T-cell (primary cell): ENCODE measurements at regions not wholly inside any gene's neighbourhood (a gene's known extent, or its start where the extent isn't known, plus 50 kb on each side); places are given as distances from the start of the nearest gene placed in this dataset.

Experiments
- ATAC-seq, 4 experiments: fragments of 200-7000 bp in 3 of 4; fragments of 150-1000 bp in 1 of 4; cut with Tn5 transposase; replicated peaks in 1 of 4; 1 replicate in 3 of 4; 2 replicates in 1 of 4; pipeline ENCODE4 v1.10.0; 2021; ENCODE audit warnings: moderate library complexity in 3 of 4, mild to moderate bottlenecking in 2 of 4, moderate number of reproducible peaks in 1 of 4
- CTCF ChIA-PET, 2 donors: fragments of 300-600 bp; sonication (Branson Sonifier 250); formaldehyde crosslinking; loops; one replicate each; lab custom pipeline; 2022; ENCODE audit warnings: antibody characterized with exemption in 2 of 2; lab: Charles Lee
- POLR2A ChIA-PET, 2 donors: fragments of 300-600 bp; sonication (Branson Sonifier 250); formaldehyde crosslinking; loops; one replicate each; lab custom pipeline; 2022; ENCODE audit warnings: antibody characterized with exemption in 2 of 2; lab: Charles Lee
- DNase-seq, 35 experiments: peaks; one replicate each; pipeline versions ENCODE4 v3.0.0 to v3.0.0-alpha.2; 2013 to 2023
- H3K27ac ChIP-seq: one replicate; pipeline ENCODE4 v1.5.1; 2013; ENCODE audit warnings: low read length
- H3K27me3 ChIP-seq, 2 experiments: replicated peaks in 1 of 2; 1 replicate in 1 of 2; 2 replicates in 1 of 2; pipeline versions ENCODE4 v1.6.1 to v1.7.0; 2013; ENCODE audit warnings: low read length in 1 of 2, mixed read lengths in 1 of 2; ENCODE audit not compliant: control insufficient read depth in 2 of 2, insufficient read depth in 2 of 2; ENCODE audit errors: extremely low read depth in 1 of 2
- H3K36me3 ChIP-seq, 2 donors: 1 replicate in 1 of 2; 2 replicates in 1 of 2; pipeline versions ENCODE4 v1.6.1 to v1.7.0; 2013; ENCODE audit warnings: low read length in 1 of 2; ENCODE audit not compliant: control insufficient read depth in 2 of 2, insufficient read depth in 1 of 2; ENCODE audit errors: extremely low read depth in 1 of 2
- H3K4me1 ChIP-seq, 2 experiments: 1 replicate in 1 of 2; 2 replicates in 1 of 2; pipeline versions ENCODE4 v1.6.1 to v1.7.0; 2013; ENCODE audit warnings: low read length in 2 of 2, mixed read lengths in 1 of 2; ENCODE audit not compliant: insufficient read depth in 2 of 2, control insufficient read depth in 1 of 2; ENCODE audit errors: extremely low read depth in 1 of 2
- H3K4me3 ChIP-seq, 2 donors: 1 replicate in 1 of 2; 2 replicates in 1 of 2; pipeline versions ENCODE4 v1.5.1 to v1.7.0; 2013; ENCODE audit warnings: mild to moderate bottlenecking in 2 of 2, low read length in 1 of 2, moderate library complexity in 1 of 2; ENCODE audit not compliant: control insufficient read depth in 1 of 2; ENCODE audit errors: extremely low read depth in 1 of 2
- H3K9me3 ChIP-seq: 2 replicates; pipeline ENCODE4 v1.7.0; 2013
- H3K27ac Mint-ChIP-seq, 2 donors: one replicate each; pipeline ENCODE4 v1.8.0; 2020 to 2021; ENCODE audit warnings: mild to moderate bottlenecking in 2 of 2, mixed read lengths in 2 of 2
- H3K27me3 Mint-ChIP-seq, 2 donors: one replicate each; pipeline ENCODE4 v1.8.0; 2021 to 2022; ENCODE audit warnings: mixed read lengths in 2 of 2
- H3K36me3 Mint-ChIP-seq: one replicate; pipeline ENCODE4 v1.8.0; 2021; ENCODE audit warnings: mixed read lengths
- H3K4me1 Mint-ChIP-seq, 3 donors: one replicate each; pipeline ENCODE4 v1.8.0; 2020 to 2022; ENCODE audit warnings: mixed read lengths in 3 of 3, mild to moderate bottlenecking in 1 of 3
- H3K4me3 Mint-ChIP-seq, 3 donors: one replicate each; pipeline ENCODE4 v1.8.0; 2020 to 2022; ENCODE audit warnings: mild to moderate bottlenecking in 3 of 3, mixed read lengths in 3 of 3, moderate library complexity in 3 of 3
- H3K9me3 Mint-ChIP-seq, 3 donors: one replicate each; pipeline ENCODE4 v1.8.0; 2020 to 2022; ENCODE audit warnings: mixed read lengths in 3 of 3
- WGBS: methylation state at CpG from one replicate; pipeline ENCODE4 v1.1.5; 2013; ENCODE audit warnings: missing lambda C conversion rate; ENCODE audit not compliant: insufficient coverage; 5-methylcytosine and 5-hydroxymethylcytosine counted together

GRCh38 chr15:95266451-95267061, 1035.2 kb downstream of the MCTP2 start:
- H3K4me1 ChIP-seq, result no peaks in the 10 kb centered on the region
- Mint-ChIP-seq H3K36me3 (no peaks in the 10 kb centered on the region), H3K4me1 (no peaks in the 10 kb centered on the region), H3K4me3 (no peak overlapping the region), H3K27me3 (peaks cover 6 to 7% of the 10 kb centered on the region in 2 donors), H3K9me3 (no peaks in the 10 kb centered on the region), H3K27ac (no peak overlapping the region)
- DNase-seq (no peak), ATAC-seq (no peak)
- WGBS, result 46% methylated on average over 4 of the region's 7 CpGs
- no peaks in the 10 kb centered on the region for H3K36me3 ChIP-seq
- H3K4me3 ChIP-seq, result no peak overlapping the region
- H3K9me3 ChIP-seq, result no peaks in the 10 kb centered on the region
- peaks cover 0 to 2% of the 10 kb centered on the region in 2 experiments for H3K27me3 ChIP-seq
- ChIA-PET CTCF (interaction anchor here in 1 of 2 donors (0.5 kb wide), 2 partner anchors 24 to 1965 kb away, joined by 5 to 8 read pairs; no protein-coding TSS in a partner anchor), POLR2A (interaction anchor here in 1 of 2 donors (0.5 kb wide), 1 partner anchor 801 kb away, joined by 3 read pairs; no protein-coding TSS in a partner anchor)
- H3K27ac ChIP-seq, result no peak overlapping the region

- Histone ChIP-seq H3K4me3 (no peak overlapping the region), H3K9me3 (no peaks in the 10 kb centered on the region), H3K36me3 (no peaks in the 10 kb centered on the region), H3K27ac (no peak overlapping the region), H3K4me1 (no peaks in the 10 kb centered on the region), H3K27me3 (peaks cover 0 to 2% of the 10 kb centered on the region in 2 experiments)
- no peak overlapping the region for H3K4me3 Mint-ChIP-seq
- peaks cover 3 to 8% of the 10 kb centered on the region in 2 donors for H3K27me3 Mint-ChIP-seq
- no CpG with 5 or more reads among the region's 3 CpGs for WGBS
- peaks cover 0 to 3% (median 0%) of the 10 kb centered on the region in 3 donors for H3K9me3 Mint-ChIP-seq
- ChIA-PET CTCF (interaction anchor here in 1 of 2 donors (0.5 kb wide), 2 partner anchors 23 to 1964 kb away, joined by 5 to 8 read pairs; no protein-coding TSS in a partner anchor), POLR2A (no interaction called here)
- H3K36me3 Mint-ChIP-seq, result no peaks in the 10 kb centered on the region
- no peak overlapping the region for H3K27ac Mint-ChIP-seq
- no peak for DNase-seq
- no peaks in the 10 kb centered on the region for H3K4me1 Mint-ChIP-seq
- ATAC-seq, result no peak
Observed at GRCh38 chr15:95267481-95267880, 1036.1 kb downstream of the MCTP2 start.

GRCh38 chr15:95269242-95270183, 1038.2 kb downstream of the MCTP2 start:
- ChIA-PET CTCF (interaction anchor here in 1 of 2 donors (1.0 kb wide), 1 partner anchor 9 kb away, joined by 4 read pairs; no protein-coding TSS in a partner anchor), POLR2A (no interaction called here)
- peaks cover 3 to 12% of the 10 kb centered on the region in 2 donors for H3K27me3 Mint-ChIP-seq

GRCh38 chr15:95274101-95274500, 1042.7 kb downstream of the MCTP2 start:
- Mint-ChIP-seq H3K9me3 (peaks cover 0 to 4% (median 3%) of the 10 kb centered on the region in 3 donors), H3K27ac (no peak overlapping the region), H3K27me3 (peaks cover 3 to 18% of the 10 kb centered on the region in 2 donors), H3K4me1 (no peaks in the 10 kb centered on the region), H3K4me3 (no peak overlapping the region), H3K36me3 (no peaks in the 10 kb centered on the region)
- ATAC-seq (no peak), DNase-seq (no peak)
- no peaks in the 10 kb centered on the region for H3K9me3 ChIP-seq
- H3K4me1 ChIP-seq, result no peaks in the 10 kb centered on the region
- no peak overlapping the region for H3K4me3 ChIP-seq
- H3K27ac ChIP-seq, result no peak overlapping the region
- ChIA-PET CTCF (no interaction called here), POLR2A (interaction anchor here in 1 of 2 donors (0.7 kb wide), 1 partner anchor 189 kb away, joined by 4 read pairs; no protein-coding TSS in a partner anchor)
- WGBS, result no CpG with 5 or more reads among the region's 4 CpGs
- H3K36me3 ChIP-seq, result no peaks in the 10 kb centered on the region
- H3K27me3 ChIP-seq, result peaks cover 0 to 2% of the 10 kb centered on the region in 2 experiments

More at GRCh38 chr15:95269242-95270183, 1038.2 kb downstream of the MCTP2 start:
- ATAC-seq, result no peak
- Mint-ChIP-seq H3K27ac (no peak overlapping the region), H3K4me1 (no peaks in the 10 kb centered on the region), H3K36me3 (no peaks in the 10 kb centered on the region), H3K9me3 (peaks cover 0 to 4% (median 3%) of the 10 kb centered on the region in 3 donors), H3K4me3 (no peak overlapping the region)
- DNase-seq, result no peak
- Histone ChIP-seq H3K36me3 (no peaks in the 10 kb centered on the region), H3K9me3 (no peaks in the 10 kb centered on the region), H3K27me3 (no peaks in the 10 kb centered on the region), H3K4me1 (no peaks in the 10 kb centered on the region), H3K27ac (no peak overlapping the region), H3K4me3 (no peak overlapping the region)
- 96% methylated on average over 3 of the region's 10 CpGs for WGBS

- no peak overlapping the region for H3K4me3 Mint-ChIP-seq
- ChIA-PET POLR2A (no interaction called here), CTCF (interaction anchor here in 1 of 2 donors (0.5 to 0.6 kb wide), 2 partner anchors 17 to 607 kb away, joined by 3 to 4 read pairs; no protein-coding TSS in a partner anchor)
- ATAC-seq, result no peak
- Histone ChIP-seq H3K4me3 (no peak overlapping the region), H3K27ac (no peak overlapping the region), H3K4me1 (no peaks in the 10 kb centered on the region), H3K9me3 (no peaks in the 10 kb centered on the region), H3K27me3 (peaks cover 0 to 2% of the 10 kb centered on the region in 2 experiments), H3K36me3 (no peaks in the 10 kb centered on the region)
- no peak overlapping the region for H3K27ac Mint-ChIP-seq
- peaks cover 3 to 22% of the 10 kb centered on the region in 2 donors for H3K27me3 Mint-ChIP-seq
- WGBS, result 76% methylated on average over 3 of the region's 3 CpGs
- H3K36me3 Mint-ChIP-seq, result no peaks in the 10 kb centered on the region
- peaks cover 0 to 4% (median 0%) of the 10 kb centered on the region in 3 donors for H3K9me3 Mint-ChIP-seq
- H3K4me1 Mint-ChIP-seq, result no peaks in the 10 kb centered on the region
- no peak for DNase-seq
Observed at GRCh38 chr15:95277266-95277665, 1045.9 kb downstream of the MCTP2 start.

GRCh38 chr15:95278532-95279245, 1047.3 kb downstream of the MCTP2 start:
- WGBS, result 100% methylated on average over 3 of the region's 6 CpGs
- Histone ChIP-seq H3K36me3 (no peaks in the 10 kb centered on the region), H3K4me1 (no peaks in the 10 kb centered on the region), H3K4me3 (no peak overlapping the region), H3K27ac (no peak overlapping the region), H3K9me3 (no peaks in the 10 kb centered on the region), H3K27me3 (peaks cover 0 to 2% of the 10 kb centered on the region in 2 experiments)
- Mint-ChIP-seq H3K27me3 (peaks cover 3 to 26% of the 10 kb centered on the region in 2 donors), H3K9me3 (no peaks in the 10 kb centered on the region), H3K4me3 (no peak overlapping the region), H3K27ac (no peak overlapping the region), H3K36me3 (no peaks in the 10 kb centered on the region), H3K4me1 (no peaks in the 10 kb centered on the region)
- DNase-seq (no peak), ATAC-seq (no peak)
- ChIA-PET POLR2A (no interaction called here), CTCF (no interaction called here)
